ENCODE measurements at regions not wholly inside any gene's neighbourhood (a gene's known extent, or its start where the extent isn't known, plus 50 kb on each side); places are given as distances from the start of the nearest gene placed in this dataset.
"Not testable (repeated sequence)": the region's sequence is repeated elsewhere in the genome, so short reads cannot be mapped to it uniquely, and the experiment has no call there.

GRCh38 chr4:124060261-124060918 lies 652.1 kb downstream of the ANKRD50 start:
- Mint-ChIP-seq H3K27me3 (no peaks in the 10 kb centered on the region), H3K4me1 (ENCODE audit: low read depth in 2 of 2) (no peaks in the 10 kb centered on the region), H3K36me3 (ENCODE audit: insufficient read depth) (no peaks in the 10 kb centered on the region), H3K9me3 (peaks cover 0 to 7% of the 10 kb centered on the region in 2 donors), H3K27ac (no peak overlapping the region), H3K4me3 (no peak overlapping the region)
- no peak for ATAC-seq (replicated peaks)
- DNase-seq: no peak

- peaks cover 6 to 7% of the 10 kb centered on the region in 2 donors for H3K9me3 Mint-ChIP-seq
- no peaks in the 10 kb centered on the region for H3K27me3 Mint-ChIP-seq
- H3K27ac Mint-ChIP-seq: no peak overlapping the region
- H3K4me3 Mint-ChIP-seq: no peak overlapping the region
- H3K36me3 Mint-ChIP-seq (ENCODE audit: insufficient read depth): no peaks in the 10 kb centered on the region
- ATAC-seq (replicated peaks) (no peak), DNase-seq (no peak)
- H3K4me1 Mint-ChIP-seq (ENCODE audit: low read depth in 2 of 2): no peaks in the 10 kb centered on the region
These were observed 651.1 kb downstream of the ANKRD50 start for GRCh38 chr4:124061413-124061812.

GRCh38 chr4:124065422-124065821 lies 647.1 kb downstream of the ANKRD50 start:
- Mint-ChIP-seq H3K4me3 (no peak overlapping the region), H3K9me3 (peaks cover 7 to 15% of the 10 kb centered on the region in 2 donors), H3K27ac (no peak overlapping the region), H3K36me3 (ENCODE audit: insufficient read depth) (no peaks in the 10 kb centered on the region), H3K27me3 (no peaks in the 10 kb centered on the region), H3K4me1 (ENCODE audit: low read depth in 2 of 2) (no peaks in the 10 kb centered on the region)
- DNase-seq: no peak
- ATAC-seq (replicated peaks): no peak

GRCh38 chr4:124065936-124066335 lies 646.6 kb downstream of the ANKRD50 start:
- ATAC-seq (replicated peaks): no peak
- DNase-seq: no peak
- Mint-ChIP-seq H3K27me3 (no peaks in the 10 kb centered on the region), H3K36me3 (ENCODE audit: insufficient read depth) (no peaks in the 10 kb centered on the region), H3K4me1 (ENCODE audit: low read depth in 2 of 2) (no peaks in the 10 kb centered on the region), H3K27ac (no peak overlapping the region), H3K9me3 (peaks cover 11 to 20% of the 10 kb centered on the region in 2 donors), H3K4me3 (no peak overlapping the region)

GRCh38 chr4:124066595-124066994 lies 645.9 kb downstream of the ANKRD50 start:
- Mint-ChIP-seq H3K27me3 (no peaks in the 10 kb centered on the region), H3K4me3 (no peak overlapping the region), H3K27ac (no peak overlapping the region), H3K4me1 (ENCODE audit: low read depth in 2 of 2) (no peaks in the 10 kb centered on the region), H3K9me3 (peaks cover 11 to 27% of the 10 kb centered on the region in 2 donors), H3K36me3 (ENCODE audit: insufficient read depth) (no peaks in the 10 kb centered on the region)
- DNase-seq (no peak), ATAC-seq (replicated peaks) (no peak)

GRCh38 chr4:124067046-124067445 lies 645.5 kb downstream of the ANKRD50 start:
- Mint-ChIP-seq H3K9me3 (peaks cover 13 to 30% of the 10 kb centered on the region in 2 donors), H3K4me3 (no peak overlapping the region), H3K4me1 (ENCODE audit: low read depth in 2 of 2) (no peaks in the 10 kb centered on the region), H3K27ac (no peak overlapping the region), H3K36me3 (ENCODE audit: insufficient read depth) (no peaks in the 10 kb centered on the region), H3K27me3 (no peaks in the 10 kb centered on the region)
- DNase-seq (no peak), ATAC-seq (replicated peaks) (no peak)

GRCh38 chr4:124070688-124071484 lies 641.6 kb downstream of the ANKRD50 start:
- H3K4me3 Mint-ChIP-seq: no peak overlapping the region
- no peaks in the 10 kb centered on the region for H3K4me1 Mint-ChIP-seq (ENCODE audit: low read depth in 2 of 2)
- H3K9me3 Mint-ChIP-seq: peaks cover 20 to 50% of the 10 kb centered on the region in 2 donors
- no peak for DNase-seq
- no peaks in the 10 kb centered on the region for H3K36me3 Mint-ChIP-seq (ENCODE audit: insufficient read depth)
- H3K27ac Mint-ChIP-seq: no peak overlapping the region
- no peaks in the 10 kb centered on the region for H3K27me3 Mint-ChIP-seq
- ATAC-seq (replicated peaks): no peak

- H3K4me1 Mint-ChIP-seq (ENCODE audit: low read depth in 2 of 2); H3K27me3 Mint-ChIP-seq; H3K36me3 Mint-ChIP-seq (ENCODE audit: insufficient read depth); H3K27ac Mint-ChIP-seq; DNase-seq; ATAC-seq (replicated peaks); H3K4me3 Mint-ChIP-seq: not testable (repeated sequence)
- H3K9me3 Mint-ChIP-seq: peaks cover 24 to 41% of the 10 kb centered on the region in 2 donors
These were observed 637.3 kb downstream of the ANKRD50 start for GRCh38 chr4:124075276-124075675.

GRCh38 chr4:124079174-124079780 lies 633.3 kb downstream of the ANKRD50 start:
- Mint-ChIP-seq H3K4me1 (ENCODE audit: low read depth in 2 of 2) (no peaks in the 10 kb centered on the region), H3K27me3 (no peaks in the 10 kb centered on the region), H3K36me3 (ENCODE audit: insufficient read depth) (no peaks in the 10 kb centered on the region), H3K4me3 (no peak overlapping the region), H3K27ac (no peak overlapping the region), H3K9me3 (peaks cover 11 to 16% of the 10 kb centered on the region in 2 donors)
- DNase-seq (no peak), ATAC-seq (replicated peaks) (no peak)

GRCh38 chr4:124083711-124084110 lies 628.8 kb downstream of the ANKRD50 start:
- Mint-ChIP-seq H3K27ac (no peak overlapping the region), H3K36me3 (ENCODE audit: insufficient read depth) (no peaks in the 10 kb centered on the region), H3K27me3 (no peaks in the 10 kb centered on the region), H3K4me1 (ENCODE audit: low read depth in 2 of 2) (no peaks in the 10 kb centered on the region), H3K9me3 (peaks cover 0 to 8% of the 10 kb centered on the region in 2 donors), H3K4me3 (no peak overlapping the region)
- ATAC-seq (replicated peaks) (no peak), DNase-seq (no peak)

GRCh38 chr4:124085561-124086180 lies 626.9 kb downstream of the ANKRD50 start:
- no peaks in the 10 kb centered on the region for H3K4me1 Mint-ChIP-seq (ENCODE audit: low read depth in 2 of 2)
- H3K36me3 Mint-ChIP-seq (ENCODE audit: insufficient read depth): no peaks in the 10 kb centered on the region
- DNase-seq (no peak), ATAC-seq (replicated peaks) (no peak)
- no peak overlapping the region for H3K4me3 Mint-ChIP-seq
- peak overlapping the region in 1 of 2 donors; percentile 49 for H3K27ac Mint-ChIP-seq
- no peaks in the 10 kb centered on the region for H3K27me3 Mint-ChIP-seq
- peaks cover 0 to 7% of the 10 kb centered on the region in 2 donors for H3K9me3 Mint-ChIP-seq

GRCh38 chr4:124090021-124090420 lies 622.5 kb downstream of the ANKRD50 start:
- Mint-ChIP-seq H3K27ac (no peak overlapping the region), H3K4me1 (ENCODE audit: low read depth in 2 of 2) (no peaks in the 10 kb centered on the region), H3K4me3 (no peak overlapping the region), H3K36me3 (ENCODE audit: insufficient read depth) (no peaks in the 10 kb centered on the region), H3K9me3 (peaks cover 0 to 13% of the 10 kb centered on the region in 2 donors), H3K27me3 (no peaks in the 10 kb centered on the region)
- no peak for DNase-seq
- no peak for ATAC-seq (replicated peaks)

GRCh38 chr4:124092101-124092500 lies 620.4 kb downstream of the ANKRD50 start:
- H3K27me3 Mint-ChIP-seq: no peaks in the 10 kb centered on the region
- H3K36me3 Mint-ChIP-seq (ENCODE audit: insufficient read depth): no peaks in the 10 kb centered on the region
- DNase-seq (no peak), ATAC-seq (replicated peaks) (no peak)
- no peak overlapping the region for H3K27ac Mint-ChIP-seq
- H3K9me3 Mint-ChIP-seq: peaks cover 0 to 8% of the 10 kb centered on the region in 2 donors
- H3K4me3 Mint-ChIP-seq: no peak overlapping the region
- H3K4me1 Mint-ChIP-seq (ENCODE audit: low read depth in 2 of 2): no peaks in the 10 kb centered on the region
